SKM-1 (cell line): ENCODE measurements at regions not wholly inside any gene's neighbourhood (a gene's known extent, or its start where the extent isn't known, plus 50 kb on each side); places are given as distances from the start of the nearest gene placed in this dataset.
"Not testable (repeated sequence)": the region's sequence is repeated elsewhere in the genome, so short reads cannot be mapped to it uniquely, and the experiment has no call there.

Experiments used
- DNase-seq: peaks from one replicate; lab custom pipeline; 2025; ENCODE audit not compliant: unreplicated experiment; lab: John Stamatoyannopoulos, UW

- no peak for DNase-seq
Observed at GRCh38 chr2:208794288-208794975, 387.8 kb downstream of the PTH2R start.

GRCh38 chr2:208798698-208799097, 392.1 kb downstream of the PTH2R start:
- no peak for DNase-seq

GRCh38 chr2:208799397-208799796, 392.8 kb downstream of the PTH2R start:
- no peak for DNase-seq

GRCh38 chr2:208800887-208801286, 394.3 kb downstream of the PTH2R start:
- not testable (repeated sequence) for DNase-seq

DNA sequence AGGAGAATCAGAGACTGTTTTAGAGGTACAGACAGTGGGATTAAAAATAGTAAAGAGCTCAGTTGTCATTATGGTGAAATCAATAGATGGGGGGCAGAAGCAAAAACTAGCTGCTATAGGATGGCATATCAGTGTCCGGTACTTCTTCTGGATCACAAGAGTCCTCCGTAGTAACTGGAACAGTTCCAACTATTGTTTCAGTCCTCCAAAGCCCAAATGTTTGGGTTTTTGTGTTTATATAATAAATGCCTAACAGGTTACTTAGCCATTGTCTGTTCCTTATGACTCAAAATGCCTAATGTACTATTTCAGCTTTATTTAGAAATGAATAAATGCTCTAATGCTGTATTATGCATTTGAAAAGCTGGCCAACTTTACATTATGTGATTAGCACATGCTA, 401.2 kb downstream of the PTH2R start:
- no peak for DNase-seq

GRCh38 chr2:208811885-208812284, 405.3 kb downstream of the PTH2R start:
- DNase-seq: not testable (repeated sequence)

GRCh38 chr2:208819190-208819589, 412.6 kb downstream of the PTH2R start:
- DNase-seq: no peak

DNA sequence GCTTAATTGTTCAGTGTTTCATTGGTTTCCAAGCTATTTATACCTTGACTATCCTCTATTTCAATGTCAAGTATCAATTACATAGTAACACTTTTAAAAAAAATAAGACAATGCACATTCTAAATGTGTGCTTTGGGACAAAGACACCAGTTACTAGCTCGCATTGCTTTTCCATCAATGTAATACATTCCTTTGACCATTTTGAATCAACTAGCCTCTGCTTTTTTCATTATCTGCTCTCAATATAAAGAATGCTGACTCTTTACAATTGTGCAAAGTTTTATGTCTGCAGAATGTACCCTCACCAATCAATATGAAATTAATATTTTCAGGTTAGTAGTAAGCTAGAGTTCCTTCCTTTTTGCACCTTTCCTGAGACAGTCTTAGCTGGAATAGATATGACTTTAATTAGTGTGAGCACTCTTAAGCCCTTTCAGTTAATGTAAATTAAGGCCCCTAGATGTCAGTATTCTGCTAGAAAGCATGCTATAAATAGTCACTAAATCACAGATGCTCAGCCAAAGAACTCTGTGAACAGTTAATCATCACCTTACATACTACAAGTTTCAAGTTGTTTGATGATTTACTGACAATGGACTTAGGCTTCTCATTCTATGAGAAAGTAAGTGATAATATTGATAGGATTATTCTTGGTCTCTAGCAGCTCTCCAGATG, 413.6 kb downstream of the PTH2R start:
- DNase-seq: no peak

DNA sequence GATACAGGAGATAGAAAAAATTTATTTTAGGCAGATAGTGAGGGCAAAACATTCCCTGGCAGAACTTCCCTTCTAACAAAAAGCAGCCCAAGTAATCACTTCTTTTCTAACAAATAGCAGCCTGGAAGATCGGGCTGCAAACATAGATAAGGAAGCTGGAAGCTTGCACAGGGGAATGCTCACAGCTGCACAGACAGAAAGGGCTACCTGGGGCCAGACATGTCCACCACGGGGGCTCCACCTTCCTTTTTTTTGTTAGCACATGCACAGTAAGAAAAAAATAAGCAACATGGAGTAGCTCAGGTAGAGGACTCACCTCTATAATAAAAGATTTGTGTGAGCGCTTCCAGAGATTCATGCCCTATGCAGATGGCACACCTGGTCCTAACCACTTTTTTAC, 420.5 kb downstream of the PTH2R start:
- DNase-seq: no peak

- no peak for DNase-seq
Observed at GRCh38 chr2:208827549-208828221, 421.1 kb downstream of the PTH2R start.

GRCh38 chr2:208830203-208830602, 423.6 kb downstream of the PTH2R start:
- DNase-seq: no peak

DNA sequence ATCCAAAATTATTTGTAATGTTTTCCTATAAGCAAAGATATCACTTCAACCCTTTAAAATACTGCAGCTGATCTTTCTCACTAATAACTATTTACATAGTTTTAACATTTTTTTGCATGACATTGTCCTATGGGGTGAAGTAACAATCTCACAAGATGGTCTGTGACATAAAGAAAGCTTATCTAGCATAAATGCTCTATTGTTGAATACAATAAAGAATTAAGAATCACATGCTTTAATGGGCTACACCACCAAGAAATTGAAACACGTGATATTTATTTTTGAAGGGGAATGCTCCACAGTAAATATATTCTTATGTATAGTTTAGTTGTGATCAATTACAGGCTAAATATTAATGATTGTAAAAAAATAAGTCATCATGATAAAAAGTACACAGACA, 441.1 kb downstream of the PTH2R start:
- DNase-seq: no peak

- DNase-seq: no peak
Observed at GRCh38 chr2:208854717-208855116, 448.1 kb downstream of the PTH2R start.

DNA sequence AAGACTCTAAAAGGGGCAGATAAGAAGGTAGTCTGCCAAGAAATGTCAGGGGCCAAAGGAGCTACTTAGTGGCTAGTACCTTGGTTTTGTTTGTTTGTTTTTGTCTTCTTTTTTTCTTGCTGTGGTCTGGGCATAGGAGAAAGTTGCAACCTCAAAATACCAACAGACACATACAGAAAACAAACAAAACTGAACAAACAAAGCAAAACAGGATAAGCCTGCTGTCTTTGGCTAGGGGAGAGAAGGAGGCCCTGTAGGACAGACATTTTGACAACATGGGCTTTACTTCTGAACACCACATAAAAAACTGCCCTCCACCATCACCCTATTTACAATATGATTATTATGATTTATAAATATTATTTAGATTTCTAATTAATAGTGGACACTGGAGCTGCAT, 460.8 kb downstream of the PTH2R start:
- no peak for DNase-seq

DNA sequence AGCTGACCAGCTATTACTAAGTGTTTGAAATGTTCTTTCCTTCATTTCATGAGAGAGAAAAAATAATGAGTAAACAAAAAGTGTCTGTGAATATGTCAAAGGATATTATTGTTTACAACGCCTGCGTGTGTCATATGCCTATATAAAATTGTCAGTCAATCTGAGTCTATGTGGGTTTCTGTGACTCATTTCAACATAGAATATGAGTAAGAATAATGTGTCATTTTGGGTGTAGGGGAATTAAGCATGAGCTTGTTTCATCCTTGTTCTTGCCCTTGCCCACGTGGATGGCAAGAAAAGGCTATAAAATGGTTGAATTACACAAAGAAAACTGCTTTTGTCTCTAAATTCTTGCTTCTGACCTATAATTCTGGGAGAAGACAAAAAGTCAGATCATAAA, 466.0 kb downstream of the PTH2R start:
- no peak for DNase-seq

- DNase-seq: no peak
Observed at GRCh38 chr2:208879666-208880065, 473.1 kb downstream of the PTH2R start.

DNA sequence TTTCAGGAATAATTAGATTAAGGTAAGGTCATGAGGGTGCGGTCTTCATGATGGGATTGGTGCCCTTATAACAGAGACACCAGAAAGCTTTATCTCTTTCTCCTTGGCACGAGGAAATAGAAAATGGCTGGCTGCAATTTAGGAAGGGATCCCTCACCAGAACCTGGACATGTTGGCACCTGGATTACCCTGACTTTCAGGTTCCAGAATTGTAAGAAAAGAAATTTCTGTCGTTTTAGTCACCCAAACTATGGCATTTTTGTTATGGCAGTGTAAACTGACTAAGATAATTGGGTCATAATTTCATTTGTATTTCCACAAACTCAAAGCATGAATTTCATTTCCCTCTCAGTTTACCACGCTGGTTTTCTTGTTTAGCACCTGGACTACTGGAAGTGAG, 473.6 kb downstream of the PTH2R start:
- DNase-seq: no peak

GRCh38 chr2:208890486-208890885, 483.9 kb downstream of the PTH2R start:
- DNase-seq: no peak

- DNase-seq: no peak
Observed at GRCh38 chr2:208892203-208892602, 485.6 kb downstream of the PTH2R start.

DNA sequence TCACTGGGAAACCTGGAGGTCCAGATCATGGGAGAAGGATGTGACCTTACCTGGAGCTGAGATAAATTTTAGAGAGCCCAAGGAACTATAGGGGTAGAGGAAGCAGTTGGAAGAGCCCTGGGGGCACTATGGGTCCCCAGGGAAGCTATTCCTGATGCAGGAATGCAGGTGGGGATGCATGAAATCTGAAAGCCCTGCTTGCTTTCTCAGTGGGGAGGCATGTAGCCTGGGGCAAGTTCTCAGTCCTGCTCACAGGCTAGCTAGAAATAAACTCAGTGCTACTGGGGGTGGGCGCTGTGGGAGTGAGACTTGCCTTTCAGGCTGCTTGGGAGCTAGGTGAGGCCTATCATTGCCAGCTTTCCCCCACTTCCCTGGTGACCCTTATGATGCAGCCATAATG, 499.7 kb downstream of the PTH2R start:
- DNase-seq: no peak

DNA sequence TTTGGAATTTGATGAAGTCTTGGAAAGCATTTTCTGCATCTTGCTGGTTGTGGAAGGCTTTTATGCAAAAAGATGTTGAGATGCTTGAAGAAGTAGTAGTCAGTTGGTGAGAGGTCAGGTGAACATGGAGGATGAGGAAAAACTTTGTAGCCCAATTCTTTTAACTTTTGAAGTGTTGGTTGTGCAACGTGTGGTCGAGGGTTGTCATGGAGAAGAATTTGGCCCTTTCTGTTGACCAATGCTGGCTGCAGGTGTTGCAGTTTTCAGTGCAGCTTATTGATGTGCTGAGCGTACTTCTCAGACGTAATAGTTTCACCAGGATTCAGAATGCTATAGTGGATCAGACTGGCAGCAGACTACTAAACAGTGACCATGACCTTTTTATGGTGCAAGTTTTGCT, 508.4 kb upstream of the MAP2 start:
- DNase-seq: no peak

GRCh38 chr2:208916881-208917280, 507.0 kb upstream of the MAP2 start:
- DNase-seq: no peak
